HCT116 (cell line): ENCODE measurements at regions not wholly inside any gene's neighbourhood (a gene's known extent, or its start where the extent isn't known, plus 50 kb on each side); places are given as distances from the start of the nearest gene placed in this dataset.

Source experiments
- ATAC-seq: fragments of 200-7000 bp; cut with Tn5 transposase; 2 replicates; pipeline ENCODE4 v1.9.1; 2020; ENCODE audit warnings: mild to moderate bottlenecking, moderate library complexity
- BruUV-seq: library from RNA; stranded (reverse); fragments of 400-500 nt; replicated peaks from 2 replicates; lab custom pipeline; 2021; lab: Mats Ljungman, UMichigan
- CTCF ChIA-PET: fragments of 300-600 bp; sonication (Branson Sonifier 250); formaldehyde crosslinking; loops from one replicate; lab custom pipeline; 2021; ENCODE audit warnings: antibody characterized with exemption; lab: Charles Lee
- POLR2A ChIA-PET: fragments of 300-600, 350-600 bp; sonication (Branson Sonifier 250); formaldehyde crosslinking; loops from one replicate; lab custom pipeline; 2021; ENCODE audit warnings: antibody characterized with exemption; lab: Charles Lee
- RAD21 ChIA-PET, 2 experiments: fragments of 300-600 bp; sonication (Branson Sonifier 250); formaldehyde crosslinking; loops; one replicate each; lab custom pipeline; 2023; ENCODE audit warnings: low total read pairs in 2 of 2; ENCODE audit not compliant: uncharacterized antibody in 2 of 2, unreplicated experiment in 2 of 2, low non-redundant PET in 1 of 2; lab: Charles Lee
- DNase-seq: peaks from one replicate; pipeline ENCODE4 v3.0.0-alpha.2; 2010; ENCODE audit warnings: low read depth, low spot score
- H2AFZ ChIP-seq: fragments of 200-600 bp; shearing (Covaris generic), sonication (generic); 2 replicates; pipeline ENCODE4 v1.6.1; 2017; ENCODE audit warnings: low read depth, mixed run types, mixed read lengths, antibody characterized with exemption, low read length; ENCODE audit not compliant: poor library complexity, severe bottlenecking
- H3K27ac ChIP-seq: 2 replicates; pipeline ENCODE4 v1.5.1; 2012; ENCODE audit warnings: low read depth, low read length
- H3K27me3 ChIP-seq: fragments of 200-600 bp; sonication (generic); 2 replicates; pipeline ENCODE4 v1.6.1; 2016; ENCODE audit warnings: mixed run types, low read length, mixed read lengths; ENCODE audit not compliant: insufficient read depth
- H3K36me3 ChIP-seq, 2 experiments: fragments of 200-500 bp in 1 of 2; fragments of 200-600 bp in 1 of 2; sonication (Bioruptor generic) in 1 of 2; sonication (generic) in 1 of 2; 2 replicates each; pipeline versions ENCODE4 v1.5.1 to v1.6.1; 2014 to 2016; ENCODE audit warnings: low read length in 2 of 2, inconsistent platforms in 1 of 2, mixed read lengths in 1 of 2, mixed run types in 1 of 2; ENCODE audit not compliant: insufficient read depth in 2 of 2, control insufficient read depth in 1 of 2
- H3K4me1 ChIP-seq, 2 experiments: fragments of 200-600 bp in 1 of 2; sonication (generic) in 1 of 2; 2 replicates each; pipeline versions ENCODE4 v1.5.1 to v1.6.1; 2012 to 2017; ENCODE audit warnings: low read length in 2 of 2, inconsistent platforms in 1 of 2, mild to moderate bottlenecking in 1 of 2, mixed read lengths in 1 of 2, mixed run types in 1 of 2, moderate library complexity in 1 of 2; ENCODE audit not compliant: insufficient read depth in 2 of 2, control insufficient read depth in 1 of 2
- H3K4me2 ChIP-seq: fragments of 200-600 bp; sonication (generic); 2 replicates; pipeline ENCODE4 v1.6.1; 2017; ENCODE audit warnings: mixed run types, low read length, mixed read lengths
- H3K4me3 ChIP-seq, 2 experiments: fragments of 200-600 bp in 1 of 2; sonication (generic) in 1 of 2; replicated peaks in 1 of 2; 2 replicates each; pipeline ENCODE4 v1.5.1; 2011 to 2016; ENCODE audit warnings: low read length in 2 of 2, control low read depth in 1 of 2, low read depth in 1 of 2, mild to moderate bottlenecking in 1 of 2, mixed read lengths in 1 of 2, mixed run types in 1 of 2
- H3K79me2 ChIP-seq: fragments of 200-600 bp; sonication (generic); 2 replicates; pipeline ENCODE4 v1.6.1; 2017; ENCODE audit warnings: mild to moderate bottlenecking, mixed run types, low read length, moderate library complexity, mixed read lengths; ENCODE audit not compliant: insufficient read depth
- H3K9ac ChIP-seq: fragments of 200-600 bp; sonication (generic); 2 replicates; pipeline ENCODE4 v1.6.1; 2016; ENCODE audit warnings: low read length, mixed read lengths
- H3K9me2 ChIP-seq: fragments of 200-600 bp; sonication (generic), shearing (Covaris generic); 2 replicates; pipeline ENCODE4 v1.6.1; 2017; ENCODE audit warnings: mixed run types, mild to moderate bottlenecking, moderate library complexity; ENCODE audit not compliant: insufficient read depth
- H3K9me3 ChIP-seq, 2 experiments: fragments of 200-500 bp in 1 of 2; fragments of 200-600 bp in 1 of 2; sonication (Bioruptor generic) in 1 of 2; sonication (generic) in 1 of 2; 2 replicates each; pipeline ENCODE4 v1.6.1; 2014 to 2017; ENCODE audit warnings: low read length in 2 of 2, mixed read lengths in 2 of 2, inconsistent platforms in 1 of 2, low read depth in 1 of 2, mild to moderate bottlenecking in 1 of 2, mixed run types in 1 of 2, moderate library complexity in 1 of 2; ENCODE audit not compliant: control insufficient read depth in 1 of 2, insufficient read depth in 1 of 2
- H4K20me1 ChIP-seq: fragments of 200-600 bp; sonication (generic), shearing (Covaris generic); 2 replicates; pipeline ENCODE4 v1.6.1; 2017; ENCODE audit warnings: mixed run types, mild to moderate bottlenecking, moderate library complexity; ENCODE audit not compliant: insufficient read depth
- ATF3 ChIP-seq: IDR thresholded peaks from 2 replicates; pipeline ENCODE4 v1.6.1; 2012
- CBX3 ChIP-seq: IDR thresholded peaks from 2 replicates; pipeline ENCODE4 v1.6.1; 2012; ENCODE audit warnings: low read depth
- CEBPB ChIP-seq: IDR thresholded peaks from 2 replicates; pipeline ENCODE4 v1.6.1; 2012; ENCODE audit warnings: low read depth
- CTCF ChIP-seq, 3 experiments: fragments of 200-600 bp in 1 of 3; sonication (generic) in 1 of 3; IDR thresholded peaks in 2 of 3; conservative IDR thresholded peaks in 1 of 3; 2 replicates each; pipeline ENCODE4 v1.5.1; 2012 to 2017; ENCODE audit warnings: low read depth in 2 of 3, low read length in 2 of 3, antibody characterized with exemption in 1 of 3, borderline replicate concordance in 1 of 3, control low read depth in 1 of 3, mild to moderate bottlenecking in 1 of 3, mixed read lengths in 1 of 3, mixed run types in 1 of 3, moderate library complexity in 1 of 3; ENCODE audit not compliant: insufficient read depth in 1 of 3
- EGR1 ChIP-seq: IDR thresholded peaks from 2 replicates; pipeline ENCODE4 v1.6.1; 2012; ENCODE audit warnings: low read depth
- ELF1 ChIP-seq: IDR thresholded peaks from 2 replicates; pipeline ENCODE4 v1.6.1; 2012; ENCODE audit warnings: low read depth, borderline replicate concordance
- EZH2 ChIP-seq: fragments of 200-600 bp; sonication (generic); IDR thresholded peaks from 2 replicates; pipeline ENCODE4 v1.6.1; 2017; ENCODE audit warnings: antibody characterized with exemption, mixed run types
- MAX ChIP-seq: IDR thresholded peaks from 2 replicates; pipeline ENCODE4 v1.6.1; 2012
- REST ChIP-seq: IDR thresholded peaks from 2 replicates; pipeline ENCODE4 v1.6.1; 2012; ENCODE audit warnings: low read depth
- SP1 ChIP-seq: IDR thresholded peaks from 2 replicates; pipeline ENCODE4 v1.6.1; 2012; ENCODE audit warnings: low read depth
- TCF7L2 ChIP-seq: IDR thresholded peaks from 2 replicates; pipeline ENCODE4 v1.7.0; 2011; ENCODE audit warnings: borderline replicate concordance, inconsistent platforms; ENCODE audit not compliant: insufficient read depth, insufficient read length; ENCODE audit errors: extremely low read depth
- YY1 ChIP-seq: IDR thresholded peaks from 2 replicates; pipeline ENCODE4 v1.6.1; 2011; ENCODE audit warnings: low read length, low read depth, moderate library complexity, mild to moderate bottlenecking; ENCODE audit not compliant: insufficient replicate concordance; ENCODE audit errors: extremely low read depth
- ZBTB33 ChIP-seq: IDR thresholded peaks from 2 replicates; pipeline ENCODE4 v1.6.1; 2011; ENCODE audit warnings: mild to moderate bottlenecking, low read length, moderate library complexity; ENCODE audit not compliant: insufficient replicate concordance; ENCODE audit errors: extremely low read depth
- ZFX ChIP-seq: fragments of 450-650 bp; IDR thresholded peaks from 2 replicates; pipeline ENCODE4 v1.6.1; 2017
- ZNF274 ChIP-seq: fragments of 200-500 bp; sonication (Bioruptor generic); IDR thresholded peaks from 2 replicates; pipeline ENCODE4 v1.6.1; 2014; ENCODE audit warnings: mild to moderate bottlenecking, low read depth, low read length, inconsistent platforms
- intact Hi-C: fragments of 100-400 bp; cut with micrococcal nuclease; formaldehyde crosslinking; loops from 2 replicates; pipeline ENCODE4 v1.10.0; 2022

- no TSS peak for BruUV-seq
- no peaks in the 10 kb centered on the region for H4K20me1 ChIP-seq
- ChIA-PET RAD21 (no interaction called here), POLR2A (no interaction called here), CTCF (no interaction called here)
- no peak overlapping the region for H3K4me3 ChIP-seq
- DNase-seq (no peak), ATAC-seq (no peak)
- no peaks in the 10 kb centered on the region for H3K27me3 ChIP-seq
- no peaks in the 10 kb centered on the region for H3K79me2 ChIP-seq
- no peak overlapping the region for H3K27ac ChIP-seq
- intact Hi-C loops: no loop called here
- no peak overlapping the region for H3K9ac ChIP-seq
- H3K9me2 ChIP-seq: no peaks in the 10 kb centered on the region
- no peaks in the 10 kb centered on the region for H3K36me3 ChIP-seq
- peaks cover 0 to 3% of the 10 kb centered on the region in 2 experiments; a peak in 1 of 4 replicates for H3K9me3 ChIP-seq
- TF ChIP-seq REST (no peak), ZBTB33 (no peak), CEBPB (no peak), SP1 (no peak), ZNF274 (no peak), CBX3 (no peak), ELF1 (no peak), EGR1 (no peak), EZH2 (no peak), CTCF (IDR thresholded peaks at IDR 0.05 in 2 of 3, conservative IDR thresholded peaks at IDR 0.05 in 1 of 3; ENCODE audit: borderline replicate concordance in 1 of 3, insufficient read depth in 1 of 3, low read depth in 2 of 3, low read length in 2 of 3) (no peak), TCF7L2 (no peak), MAX (no peak), YY1 (no peak), ZFX (no peak), ATF3 (no peak)
- no peak overlapping the region for H2AFZ ChIP-seq
- H3K4me2 ChIP-seq: no peak overlapping the region
- no peaks in the 10 kb centered on the region for H3K4me1 ChIP-seq
Measured at GRCh38 chr18:39661856-39662366, 2096.3 kb upstream of the CELF4 start.
